ENCODE measurements at regions not wholly inside any gene's neighbourhood (a gene's known extent, or its start where the extent isn't known, plus 50 kb on each side); places are given as distances from the start of the nearest gene placed in this dataset.

GRCh38 chr18:70462078-70462439 is 173.2 kb downstream of the SOCS6 start:
- no peak for TF ChIP-seq CTCF (IDR thresholded peaks at IDR 0.05; ENCODE audit: low read length)
- no peak for TF ChIP-seq EZH2phosphoT487 (IDR thresholded peaks at IDR 0.05; ENCODE audit: low read length)
